ENCODE measurements at regions not wholly inside any gene's neighbourhood (a gene's known extent, or its start where the extent isn't known, plus 50 kb on each side); places are given as distances from the start of the nearest gene placed in this dataset.

- TF ChIP-seq POLR2A (IDR thresholded peaks at IDR 0.05) (no peak), CTCF (IDR thresholded peaks at IDR 0.05) (no peak)
Observed at GRCh38 chr3:124298951-124299350, 307.0 kb upstream of the ROPN1 start.

Data from Peyer's patch (tissue), 4 donors.